HCT116 (cell line): ENCODE measurements at regions not wholly inside any gene's neighbourhood (a gene's known extent, or its start where the extent isn't known, plus 50 kb on each side); places are given as distances from the start of the nearest gene placed in this dataset.

Experiments used
- ATAC-seq: fragments of 200-7000 bp; cut with Tn5 transposase; 2 replicates; pipeline ENCODE4 v1.9.1; 2020; ENCODE audit warnings: mild to moderate bottlenecking, moderate library complexity
- BruUV-seq: library from RNA; stranded (reverse); fragments of 400-500 nt; replicated peaks from 2 replicates; lab custom pipeline; 2021; lab: Mats Ljungman, UMichigan
- CTCF ChIA-PET: fragments of 300-600 bp; sonication (Branson Sonifier 250); formaldehyde crosslinking; loops from one replicate; lab custom pipeline; 2021; ENCODE audit warnings: antibody characterized with exemption; lab: Charles Lee
- POLR2A ChIA-PET: fragments of 300-600, 350-600 bp; sonication (Branson Sonifier 250); formaldehyde crosslinking; loops from one replicate; lab custom pipeline; 2021; ENCODE audit warnings: antibody characterized with exemption; lab: Charles Lee
- RAD21 ChIA-PET, 2 experiments: fragments of 300-600 bp; sonication (Branson Sonifier 250); formaldehyde crosslinking; loops; one replicate each; lab custom pipeline; 2023; ENCODE audit warnings: low total read pairs in 2 of 2; ENCODE audit not compliant: uncharacterized antibody in 2 of 2, unreplicated experiment in 2 of 2, low non-redundant PET in 1 of 2; lab: Charles Lee
- DNase-seq: peaks from one replicate; pipeline ENCODE4 v3.0.0-alpha.2; 2010; ENCODE audit warnings: low read depth, low spot score
- H2AFZ ChIP-seq: fragments of 200-600 bp; shearing (Covaris generic), sonication (generic); 2 replicates; pipeline ENCODE4 v1.6.1; 2017; ENCODE audit warnings: low read depth, mixed run types, mixed read lengths, antibody characterized with exemption, low read length; ENCODE audit not compliant: poor library complexity, severe bottlenecking
- H3K27ac ChIP-seq: 2 replicates; pipeline ENCODE4 v1.5.1; 2012; ENCODE audit warnings: low read depth, low read length
- H3K27me3 ChIP-seq: fragments of 200-600 bp; sonication (generic); 2 replicates; pipeline ENCODE4 v1.6.1; 2016; ENCODE audit warnings: mixed run types, low read length, mixed read lengths; ENCODE audit not compliant: insufficient read depth
- H3K36me3 ChIP-seq, 2 experiments: fragments of 200-500 bp in 1 of 2; fragments of 200-600 bp in 1 of 2; sonication (Bioruptor generic) in 1 of 2; sonication (generic) in 1 of 2; 2 replicates each; pipeline versions ENCODE4 v1.5.1 to v1.6.1; 2014 to 2016; ENCODE audit warnings: low read length in 2 of 2, inconsistent platforms in 1 of 2, mixed read lengths in 1 of 2, mixed run types in 1 of 2; ENCODE audit not compliant: insufficient read depth in 2 of 2, control insufficient read depth in 1 of 2
- H3K4me1 ChIP-seq, 2 experiments: fragments of 200-600 bp in 1 of 2; sonication (generic) in 1 of 2; 2 replicates each; pipeline versions ENCODE4 v1.5.1 to v1.6.1; 2012 to 2017; ENCODE audit warnings: low read length in 2 of 2, inconsistent platforms in 1 of 2, mild to moderate bottlenecking in 1 of 2, mixed read lengths in 1 of 2, mixed run types in 1 of 2, moderate library complexity in 1 of 2; ENCODE audit not compliant: insufficient read depth in 2 of 2, control insufficient read depth in 1 of 2
- H3K4me2 ChIP-seq: fragments of 200-600 bp; sonication (generic); 2 replicates; pipeline ENCODE4 v1.6.1; 2017; ENCODE audit warnings: mixed run types, low read length, mixed read lengths
- H3K4me3 ChIP-seq, 2 experiments: fragments of 200-600 bp in 1 of 2; sonication (generic) in 1 of 2; replicated peaks in 1 of 2; 2 replicates each; pipeline ENCODE4 v1.5.1; 2011 to 2016; ENCODE audit warnings: low read length in 2 of 2, control low read depth in 1 of 2, low read depth in 1 of 2, mild to moderate bottlenecking in 1 of 2, mixed read lengths in 1 of 2, mixed run types in 1 of 2
- H3K79me2 ChIP-seq: fragments of 200-600 bp; sonication (generic); 2 replicates; pipeline ENCODE4 v1.6.1; 2017; ENCODE audit warnings: mild to moderate bottlenecking, mixed run types, low read length, moderate library complexity, mixed read lengths; ENCODE audit not compliant: insufficient read depth
- H3K9ac ChIP-seq: fragments of 200-600 bp; sonication (generic); 2 replicates; pipeline ENCODE4 v1.6.1; 2016; ENCODE audit warnings: low read length, mixed read lengths
- H3K9me2 ChIP-seq: fragments of 200-600 bp; sonication (generic), shearing (Covaris generic); 2 replicates; pipeline ENCODE4 v1.6.1; 2017; ENCODE audit warnings: mixed run types, mild to moderate bottlenecking, moderate library complexity; ENCODE audit not compliant: insufficient read depth
- H3K9me3 ChIP-seq, 2 experiments: fragments of 200-500 bp in 1 of 2; fragments of 200-600 bp in 1 of 2; sonication (Bioruptor generic) in 1 of 2; sonication (generic) in 1 of 2; 2 replicates each; pipeline ENCODE4 v1.6.1; 2014 to 2017; ENCODE audit warnings: low read length in 2 of 2, mixed read lengths in 2 of 2, inconsistent platforms in 1 of 2, low read depth in 1 of 2, mild to moderate bottlenecking in 1 of 2, mixed run types in 1 of 2, moderate library complexity in 1 of 2; ENCODE audit not compliant: control insufficient read depth in 1 of 2, insufficient read depth in 1 of 2
- H4K20me1 ChIP-seq: fragments of 200-600 bp; sonication (generic), shearing (Covaris generic); 2 replicates; pipeline ENCODE4 v1.6.1; 2017; ENCODE audit warnings: mixed run types, mild to moderate bottlenecking, moderate library complexity; ENCODE audit not compliant: insufficient read depth
- CBX3 ChIP-seq: IDR thresholded peaks from 2 replicates; pipeline ENCODE4 v1.6.1; 2012; ENCODE audit warnings: low read depth
- EGR1 ChIP-seq: IDR thresholded peaks from 2 replicates; pipeline ENCODE4 v1.6.1; 2012; ENCODE audit warnings: low read depth
- FOSL1 ChIP-seq: IDR thresholded peaks from 2 replicates; pipeline ENCODE4 v1.6.1; 2012; ENCODE audit warnings: low read depth
- POLR2AphosphoS5 ChIP-seq: IDR thresholded peaks from 2 replicates; pipeline ENCODE4 v1.6.1; 2011; ENCODE audit warnings: mild to moderate bottlenecking, low read depth, low read length, moderate library complexity
- RAD21 ChIP-seq: IDR thresholded peaks from 2 replicates; pipeline ENCODE4 v1.6.1; 2012; ENCODE audit warnings: low read depth, mild to moderate bottlenecking
- SIN3A ChIP-seq: IDR thresholded peaks from 2 replicates; pipeline ENCODE4 v1.6.1; 2012; ENCODE audit warnings: low read depth
- SP1 ChIP-seq: IDR thresholded peaks from 2 replicates; pipeline ENCODE4 v1.6.1; 2012; ENCODE audit warnings: low read depth
- YY1 ChIP-seq: IDR thresholded peaks from 2 replicates; pipeline ENCODE4 v1.6.1; 2011; ENCODE audit warnings: low read length, low read depth, moderate library complexity, mild to moderate bottlenecking; ENCODE audit not compliant: insufficient replicate concordance; ENCODE audit errors: extremely low read depth
- ZFX ChIP-seq: fragments of 450-650 bp; IDR thresholded peaks from 2 replicates; pipeline ENCODE4 v1.6.1; 2017
- ZNF274 ChIP-seq: fragments of 200-500 bp; sonication (Bioruptor generic); IDR thresholded peaks from 2 replicates; pipeline ENCODE4 v1.6.1; 2014; ENCODE audit warnings: mild to moderate bottlenecking, low read depth, low read length, inconsistent platforms
- intact Hi-C: fragments of 100-400 bp; cut with micrococcal nuclease; formaldehyde crosslinking; loops from 2 replicates; pipeline ENCODE4 v1.10.0; 2022
- TF ChIP-seq, protein P1 (sequence below), 3 experiments: fragments of 200-600 bp in 1 of 3; sonication (generic) in 1 of 3; IDR thresholded peaks in 2 of 3; conservative IDR thresholded peaks in 1 of 3; 2 replicates each; pipeline ENCODE4 v1.5.1; 2012 to 2017; ENCODE audit warnings: low read depth in 2 of 3, low read length in 2 of 3, antibody characterized with exemption in 1 of 3, borderline replicate concordance in 1 of 3, control low read depth in 1 of 3, mild to moderate bottlenecking in 1 of 3, mixed read lengths in 1 of 3, mixed run types in 1 of 3, moderate library complexity in 1 of 3; ENCODE audit not compliant: insufficient read depth in 1 of 3

DNA sequence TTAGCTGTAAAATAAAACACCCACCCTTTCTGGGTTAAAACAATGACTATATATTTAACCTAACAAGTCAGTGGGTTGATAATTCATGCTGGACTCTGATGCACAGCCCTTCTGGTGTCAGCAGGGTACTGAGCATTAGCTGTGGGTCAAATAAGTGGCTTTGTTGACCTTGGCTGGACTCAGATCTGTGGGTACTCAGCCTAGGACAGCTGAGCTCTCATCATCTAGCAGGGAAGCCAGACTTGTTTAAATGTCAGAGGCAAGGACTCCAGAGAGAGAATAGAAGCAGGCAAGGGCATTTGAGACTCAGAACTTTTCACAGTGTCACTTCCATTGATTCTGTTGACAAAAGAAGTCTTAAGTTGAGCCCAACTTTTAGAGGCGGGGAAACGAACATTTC lies 1063.8 kb upstream of the CDH8 start (continued):
- TF ChIP-seq, protein P1, sequence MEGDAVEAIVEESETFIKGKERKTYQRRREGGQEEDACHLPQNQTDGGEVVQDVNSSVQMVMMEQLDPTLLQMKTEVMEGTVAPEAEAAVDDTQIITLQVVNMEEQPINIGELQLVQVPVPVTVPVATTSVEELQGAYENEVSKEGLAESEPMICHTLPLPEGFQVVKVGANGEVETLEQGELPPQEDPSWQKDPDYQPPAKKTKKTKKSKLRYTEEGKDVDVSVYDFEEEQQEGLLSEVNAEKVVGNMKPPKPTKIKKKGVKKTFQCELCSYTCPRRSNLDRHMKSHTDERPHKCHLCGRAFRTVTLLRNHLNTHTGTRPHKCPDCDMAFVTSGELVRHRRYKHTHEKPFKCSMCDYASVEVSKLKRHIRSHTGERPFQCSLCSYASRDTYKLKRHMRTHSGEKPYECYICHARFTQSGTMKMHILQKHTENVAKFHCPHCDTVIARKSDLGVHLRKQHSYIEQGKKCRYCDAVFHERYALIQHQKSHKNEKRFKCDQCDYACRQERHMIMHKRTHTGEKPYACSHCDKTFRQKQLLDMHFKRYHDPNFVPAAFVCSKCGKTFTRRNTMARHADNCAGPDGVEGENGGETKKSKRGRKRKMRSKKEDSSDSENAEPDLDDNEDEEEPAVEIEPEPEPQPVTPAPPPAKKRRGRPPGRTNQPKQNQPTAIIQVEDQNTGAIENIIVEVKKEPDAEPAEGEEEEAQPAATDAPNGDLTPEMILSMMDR (IDR thresholded peaks at IDR 0.05 in 2 of 3, conservative IDR thresholded peaks at IDR 0.05 in 1 of 3; ENCODE audit: borderline replicate concordance in 1 of 3, insufficient read depth in 1 of 3, low read depth in 2 of 3, low read length in 2 of 3) = no peak
- TF ChIP-seq ZNF274 = no peak
- TF ChIP-seq RAD21 = no peak
- TF ChIP-seq, all 23 proteins: peak for 0

GRCh38 chr16:63096857-63097256 lies 1060.6 kb upstream of the CDH8 start:
- no peaks in the 10 kb centered on the region for H3K9me2 ChIP-seq
- H3K27me3 ChIP-seq = no peaks in the 10 kb centered on the region
- intact Hi-C loops = no loop called here
- H3K79me2 ChIP-seq = no peaks in the 10 kb centered on the region
- no TSS peak for BruUV-seq
- H4K20me1 ChIP-seq = no peaks in the 10 kb centered on the region
- no peak overlapping the region for H2AFZ ChIP-seq
- TF ChIP-seq YY1 (no peak), FOSL1 (no peak), ZNF274 (no peak), POLR2AphosphoS5 (no peak), SIN3A (no peak), CBX3 (no peak), EGR1 (no peak), SP1 (no peak), ZFX (no peak)
- ChIA-PET RAD21 (no interaction called here), CTCF (no interaction called here), POLR2A (no interaction called here)
- no peak overlapping the region for H3K4me2 ChIP-seq
- H3K36me3 ChIP-seq = no peaks in the 10 kb centered on the region
- H3K4me1 ChIP-seq = no peaks in the 10 kb centered on the region; a peak in 1 of 4 replicates
- no peak for DNase-seq
- H3K9me3 ChIP-seq = peaks cover 7 to 22% of the 10 kb centered on the region in 2 experiments; a peak in 3 of 4 replicates
- no peak overlapping the region for H3K27ac ChIP-seq
- ATAC-seq = no peak
- H3K9ac ChIP-seq = no peak overlapping the region
- H3K4me3 ChIP-seq = no peak overlapping the region
